ENCODE measurements at regions not wholly inside any gene's neighbourhood (a gene's known extent, or its start where the extent isn't known, plus 50 kb on each side); places are given as distances from the start of the nearest gene placed in this dataset.

GRCh38 chrY:15447959-15448358 lies 923.6 kb downstream of the NLGN4Y start:
- DNase-seq (ENCODE audit: extremely low read depth, low read depth), result no peak
- no peak for TF ChIP-seq CTCF (IDR thresholded peaks at IDR 0.05; ENCODE audit: low read depth, low read length, missing control alignments)
- no peak overlapping the region for H3K4me3 ChIP-seq (replicated peaks; ENCODE audit: low read depth, low read length)

GRCh38 chrY:15455133-15455937 lies 931.0 kb downstream of the NLGN4Y start:
- DNase-seq (ENCODE audit: extremely low read depth, low read depth), result no peak
- 0 out of 2 replicates have a peak overlapping the region, but pooled peaks have one; percentile 13 for H3K4me3 ChIP-seq (replicated peaks; ENCODE audit: low read depth, low read length)
- no peak for TF ChIP-seq CTCF (IDR thresholded peaks at IDR 0.05; ENCODE audit: low read depth, low read length, missing control alignments)

GRCh38 chrY:15455980-15456469 lies 931.7 kb downstream of the NLGN4Y start:
- 0 out of 2 replicates have a peak overlapping the region, but pooled peaks have one; percentile 13 for H3K4me3 ChIP-seq (replicated peaks; ENCODE audit: low read depth, low read length)
- no peak for TF ChIP-seq CTCF (IDR thresholded peaks at IDR 0.05; ENCODE audit: low read depth, low read length, missing control alignments)
- peak; percentile 5 for DNase-seq (ENCODE audit: extremely low read depth, low read depth)

GRCh38 chrY:15456491-15456890 lies 932.2 kb downstream of the NLGN4Y start:
- no peak overlapping the region for H3K4me3 ChIP-seq (replicated peaks; ENCODE audit: low read depth, low read length)
- DNase-seq (ENCODE audit: extremely low read depth, low read depth), result no peak
- no peak for TF ChIP-seq CTCF (IDR thresholded peaks at IDR 0.05; ENCODE audit: low read depth, low read length, missing control alignments)

- DNase-seq (ENCODE audit: extremely low read depth, low read depth), result no peak
- H3K4me3 ChIP-seq (replicated peaks; ENCODE audit: low read depth, low read length), result no peak overlapping the region
- no peak for TF ChIP-seq CTCF (IDR thresholded peaks at IDR 0.05; ENCODE audit: low read depth, low read length, missing control alignments)
Measured at GRCh38 chrY:15457682-15458081, 933.4 kb downstream of the NLGN4Y start.

- TF ChIP-seq CTCF (IDR thresholded peaks at IDR 0.05; ENCODE audit: low read depth, low read length, missing control alignments), result no peak
- DNase-seq (ENCODE audit: extremely low read depth, low read depth), result no peak
- H3K4me3 ChIP-seq (replicated peaks; ENCODE audit: low read depth, low read length), result no peak overlapping the region
Measured at GRCh38 chrY:15458426-15458825, 934.1 kb downstream of the NLGN4Y start.
